Bronchial epithelial cell (primary cell): ENCODE measurements at regions not wholly inside any gene's neighbourhood (a gene's known extent, or its start where the extent isn't known, plus 50 kb on each side); places are given as distances from the start of the nearest gene placed in this dataset.
A peak's percentile ranks its signal among the peaks of the same experiment; 100 is the strongest.

Experiments used
- DNase-seq: peaks from one replicate; pipeline ENCODE4 v3.0.0-alpha.2; 2010; ENCODE audit warnings: low read depth
- FAIRE-seq: peaks from 2 replicates; lab custom pipeline; 2011; peaks lifted over from hg19 to GRCh38; lab: Jason Lieb, UNC
- H3K27me3 ChIP-seq: 2 replicates; pipeline ENCODE4 v1.5.1; 2011; ENCODE audit warnings: low read length; ENCODE audit not compliant: control insufficient read depth, insufficient read depth
- H3K36me3 ChIP-seq: 2 replicates; pipeline ENCODE4 v1.5.1; 2011; ENCODE audit warnings: low read length; ENCODE audit not compliant: control insufficient read depth, insufficient read depth
- H3K4me3 ChIP-seq: 2 replicates; pipeline ENCODE4 v1.5.1; 2011; ENCODE audit warnings: mild to moderate bottlenecking, low read depth, low read length, control low read depth
- CTCF ChIP-seq: IDR thresholded peaks from 2 replicates; pipeline ENCODE4 v1.5.1; 2011; ENCODE audit warnings: mild to moderate bottlenecking, moderate library complexity, low read length, control low read depth, inconsistent platforms; ENCODE audit not compliant: insufficient read depth, severe bottlenecking

GRCh38 chr18:28519997-28520396 is 343.1 kb upstream of the CDH2 start:
- DNase-seq (no peak), FAIRE-seq (no peak)
- Histone ChIP-seq H3K27me3 (no peaks in the 10 kb centered on the region), H3K4me3 (no peak overlapping the region), H3K36me3 (no peaks in the 10 kb centered on the region)
- TF ChIP-seq CTCF: no peak

- Histone ChIP-seq H3K27me3 (no peaks in the 10 kb centered on the region), H3K4me3 (no peak overlapping the region), H3K36me3 (no peaks in the 10 kb centered on the region)
- no peak for FAIRE-seq
- no peak for DNase-seq
- no peak for TF ChIP-seq CTCF
These were observed 337.8 kb upstream of the CDH2 start for GRCh38 chr18:28514699-28515098.

- FAIRE-seq (no peak), DNase-seq (no peak)
- no peaks in the 10 kb centered on the region for H3K36me3 ChIP-seq
- no peak overlapping the region for H3K4me3 ChIP-seq
- TF ChIP-seq CTCF: no peak
- H3K27me3 ChIP-seq: no peaks in the 10 kb centered on the region
These were observed 335.4 kb upstream of the CDH2 start for GRCh38 chr18:28512357-28512756.

- DNase-seq (peak; percentile 44), FAIRE-seq (no peak)
- no peak for TF ChIP-seq CTCF
- H3K27me3 ChIP-seq: no peaks in the 10 kb centered on the region
- H3K36me3 ChIP-seq: no peaks in the 10 kb centered on the region
- no peak overlapping the region for H3K4me3 ChIP-seq
These were observed 334.5 kb upstream of the CDH2 start for GRCh38 chr18:28511413-28511821.

- H3K36me3 ChIP-seq: no peaks in the 10 kb centered on the region
- H3K4me3 ChIP-seq: no peak overlapping the region
- no peak for DNase-seq
- no peaks in the 10 kb centered on the region for H3K27me3 ChIP-seq
- TF ChIP-seq CTCF: no peak
- FAIRE-seq: no peak
These were observed 333.3 kb upstream of the CDH2 start for GRCh38 chr18:28510210-28510609.

GRCh38 chr18:28504066-28504465 is 327.1 kb upstream of the CDH2 start:
- Histone ChIP-seq H3K27me3 (no peaks in the 10 kb centered on the region), H3K4me3 (no peak overlapping the region), H3K36me3 (no peaks in the 10 kb centered on the region)
- FAIRE-seq: no peak
- TF ChIP-seq CTCF: no peak
- DNase-seq: no peak
